SK-N-SH (cell line): ENCODE measurements at regions not wholly inside any gene's neighbourhood (a gene's known extent, or its start where the extent isn't known, plus 50 kb on each side); places are given as distances from the start of the nearest gene placed in this dataset.

Source experiments
- EP300 ChIP-seq, 2 experiments: IDR thresholded peaks; 2 replicates each; pipeline versions ENCODE4 v1.4.0 to v1.6.1; 2012; ENCODE audit warnings: borderline replicate concordance in 1 of 2, low read depth in 1 of 2, low read length in 1 of 2
- EZH2phosphoT487 ChIP-seq: fragments of 200-600 bp; sonication (generic); IDR thresholded peaks from 2 replicates; pipeline ENCODE4 v1.6.1; 2017; ENCODE audit warnings: low read depth, mixed run types, mild to moderate bottlenecking, antibody characterized with exemption, moderate library complexity, borderline replicate concordance
- FOSL2 ChIP-seq: IDR thresholded peaks from 2 replicates; pipeline ENCODE4 v1.4.0; 2012; ENCODE audit warnings: low read depth, mild to moderate bottlenecking, moderate library complexity, borderline replicate concordance
- GATA2 ChIP-seq: sonication (generic); formaldehyde crosslinking; IDR thresholded peaks from 2 replicates; pipeline ENCODE4 v1.5.0; 2020; ENCODE audit warnings: mild to moderate bottlenecking, missing genetic modification reagents
- IRF3 ChIP-seq: fragments of 150-350 bp; IDR thresholded peaks from 2 replicates; pipeline ENCODE4 v1.6.1; 2016; ENCODE audit warnings: mild to moderate bottlenecking, low read depth, low read length
- MAX ChIP-seq: IDR thresholded peaks from 2 replicates; pipeline ENCODE4 v1.4.0; 2012; ENCODE audit warnings: low read depth
- MEF2A ChIP-seq: IDR thresholded peaks from 2 replicates; pipeline ENCODE4 v1.4.0; 2012; ENCODE audit warnings: low read depth, borderline replicate concordance
- MXI1 ChIP-seq: IDR thresholded peaks from 2 replicates; pipeline ENCODE4 v1.6.1; 2012; ENCODE audit warnings: mild to moderate bottlenecking, low read depth, low read length, improper control_type of control experiment
- REST ChIP-seq: IDR thresholded peaks from 2 replicates; pipeline ENCODE4 v1.6.1; 2012; ENCODE audit warnings: mild to moderate bottlenecking, low read depth, low read length, moderate library complexity
- RFX5 ChIP-seq: IDR thresholded peaks from 2 replicates; pipeline ENCODE4 v1.6.1; 2012; ENCODE audit warnings: mild to moderate bottlenecking, improper control_type of control experiment, low read length
- RXRA ChIP-seq: IDR thresholded peaks from 2 replicates; pipeline ENCODE4 v1.4.0; 2012; ENCODE audit warnings: low read depth, mild to moderate bottlenecking, borderline replicate concordance
- SIN3A ChIP-seq: IDR thresholded peaks from 2 replicates; pipeline ENCODE4 v1.6.1; 2012; ENCODE audit warnings: low read depth, mild to moderate bottlenecking, low read length, moderate library complexity, borderline replicate concordance
- TAF1 ChIP-seq: IDR thresholded peaks from 2 replicates; pipeline ENCODE4 v1.6.1; 2012; ENCODE audit warnings: low read depth, mild to moderate bottlenecking, low read length, moderate library complexity, borderline replicate concordance
- TCF12 ChIP-seq: IDR thresholded peaks from 2 replicates; pipeline ENCODE4 v1.4.0; 2012
- TEAD4 ChIP-seq: IDR thresholded peaks from 2 replicates; pipeline ENCODE4 v1.4.0; 2012; ENCODE audit warnings: mild to moderate bottlenecking, borderline replicate concordance; ENCODE audit not compliant: insufficient read depth
- USF2 ChIP-seq: fragments of 150-350 bp; IDR thresholded peaks from 2 replicates; pipeline ENCODE4 v1.6.1; 2017; ENCODE audit warnings: antibody characterized with exemption, low read length, low read depth, borderline replicate concordance
- YY1 ChIP-seq: IDR thresholded peaks from 2 replicates; pipeline ENCODE4 v1.4.0; 2012; ENCODE audit warnings: low read depth, mild to moderate bottlenecking
- ZBTB33 ChIP-seq: IDR thresholded peaks from 2 replicates; pipeline ENCODE4 v1.4.0; 2012; ENCODE audit warnings: low read depth, borderline replicate concordance

GRCh38 chr6:140537834-140538705 lies 1163.6 kb upstream of the CITED2 start (continued):
- TF ChIP-seq TEAD4 (peak; percentile 77; the same call in 1 of the 2 replicates), FOSL2 (peak; percentile 61; the same call in 1 of the 2 replicates), IRF3 (no peak), MEF2A (peak; percentile 50), GATA2 (CRISPR knock-in tag) (no peak), USF2 (no peak), EZH2phosphoT487 (no peak), RXRA (peak; percentile 75; the same call in 1 of the 2 replicates), TCF12 (peak; percentile 84), EP300 (IDR thresholded peaks at IDR 0.05; ENCODE audit: borderline replicate concordance in 1 of 2, low read depth in 1 of 2, low read length in 1 of 2) (peak in 1 of 2 experiments; percentile 95; a peak in 2 of 4 replicates), RFX5 (no peak), SIN3A (no peak), YY1 (no peak), TAF1 (peak; percentile 60; the same call in 1 of the 2 replicates), MAX (peak; percentile 48), REST (no peak), MXI1 (no peak), ZBTB33 (no peak)
